Skin epidermis (tissue), 12 donors: ENCODE measurements at regions not wholly inside any gene's neighbourhood (a gene's known extent, or its start where the extent isn't known, plus 50 kb on each side); places are given as distances from the start of the nearest gene placed in this dataset.
"Not testable (repeated sequence)": the region's sequence is repeated elsewhere in the genome, so short reads cannot be mapped to it uniquely, and the experiment has no call there.

Experiments
- H3K27ac ChIP-seq, 21 experiments: fragments of 200-600 bp; sonication (generic) in 11 of 21; one replicate each; pipeline ENCODE4 v1.5.0; 2020; ENCODE audit warnings: mild to moderate bottlenecking in 3 of 21, inconsistent platforms in 2 of 21, moderate library complexity in 2 of 21
- H3K4me3 ChIP-seq, 7 experiments: fragments of 200-600 bp; sonication (generic) in 2 of 7; one replicate each; pipeline ENCODE4 v1.5.0; 2020; ENCODE audit warnings: inconsistent platforms in 2 of 7, mild to moderate bottlenecking in 2 of 7, moderate library complexity in 1 of 7

DNA sequence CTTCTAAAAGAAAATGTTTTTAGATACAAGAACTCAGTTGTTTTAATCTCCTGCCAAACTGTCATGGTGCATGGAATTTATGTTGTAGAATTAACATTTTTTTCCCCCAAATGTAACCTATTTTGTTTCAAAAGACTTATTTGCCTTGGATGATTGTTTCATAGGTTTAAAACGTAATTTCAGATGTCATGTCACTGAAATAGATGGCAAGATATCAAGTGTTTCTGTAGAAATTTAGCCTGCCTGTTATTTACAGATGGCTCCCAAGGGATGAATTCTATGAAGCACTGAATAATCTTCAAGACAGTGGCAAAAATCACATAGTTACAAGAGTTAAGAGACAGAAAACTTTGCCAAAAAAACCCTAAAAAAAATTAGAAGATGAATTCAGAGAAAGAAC is 1484.6 kb downstream of the OLFM4 start:
- H3K27ac ChIP-seq = no peak overlapping the region
- no peak overlapping the region for H3K4me3 ChIP-seq

DNA sequence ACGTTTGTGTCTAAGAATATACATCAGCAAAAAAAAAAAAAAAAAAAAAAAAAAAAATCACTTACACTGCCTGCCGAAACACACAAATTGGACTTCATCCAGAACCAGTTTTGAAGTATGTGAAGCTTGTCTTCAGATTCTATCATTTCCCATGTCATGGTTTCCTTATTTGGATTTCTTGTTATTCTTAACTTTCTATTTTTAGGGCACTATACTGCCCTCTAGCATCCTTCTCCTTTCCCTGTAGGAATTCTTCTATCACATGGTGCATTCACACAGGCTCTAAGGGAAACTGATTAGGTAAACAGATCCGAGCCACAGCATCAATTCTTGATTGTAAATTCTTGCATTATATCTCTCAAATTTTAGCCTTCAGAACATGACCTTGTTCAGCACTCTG is 1507.5 kb downstream of the OLFM4 start:
- no peak overlapping the region for H3K27ac ChIP-seq
- H3K4me3 ChIP-seq = no peak overlapping the region

DNA sequence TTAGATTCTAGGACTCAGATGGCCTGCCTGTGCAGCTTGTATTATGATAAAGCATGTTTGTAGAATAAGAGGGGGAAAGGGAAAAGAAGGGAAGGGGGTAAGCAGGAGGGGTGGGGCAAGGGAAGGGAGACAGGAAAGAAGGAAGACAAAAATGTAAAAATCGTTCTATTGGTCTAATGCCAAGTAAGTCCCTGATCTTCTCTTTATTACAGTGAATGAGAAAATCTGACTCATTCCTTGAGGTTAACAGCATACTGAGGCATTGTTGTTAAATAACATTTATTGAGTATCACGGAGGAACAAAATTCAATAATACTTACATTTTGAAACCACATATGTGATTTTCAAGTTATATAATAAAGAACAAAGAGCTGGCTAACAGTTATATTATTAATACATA is 1534.7 kb downstream of the OLFM4 start:
- Histone ChIP-seq H3K27ac (no peak overlapping the region), H3K4me3 (no peak overlapping the region)

DNA sequence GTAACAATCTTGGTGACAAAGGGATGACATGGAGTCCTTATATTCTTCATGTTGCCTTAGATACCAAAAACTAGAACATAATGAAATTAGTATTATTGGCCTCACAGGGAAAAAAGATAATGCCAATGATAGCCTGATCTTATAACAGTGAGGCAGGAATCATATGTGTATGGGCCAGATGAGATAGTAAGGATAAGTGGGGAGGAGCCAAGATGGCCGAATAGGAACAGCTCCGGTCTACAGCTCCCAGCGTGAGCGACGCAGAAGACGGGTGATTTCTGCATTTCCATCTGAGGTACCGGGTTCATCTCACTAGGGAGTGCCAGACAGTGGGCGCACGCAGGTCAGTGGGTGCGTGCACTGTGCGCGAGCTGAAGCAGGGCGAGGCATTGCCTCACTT is 1543.4 kb downstream of the OLFM4 start:
- H3K27ac ChIP-seq, H3K4me3 ChIP-seq: not testable (repeated sequence)

DNA sequence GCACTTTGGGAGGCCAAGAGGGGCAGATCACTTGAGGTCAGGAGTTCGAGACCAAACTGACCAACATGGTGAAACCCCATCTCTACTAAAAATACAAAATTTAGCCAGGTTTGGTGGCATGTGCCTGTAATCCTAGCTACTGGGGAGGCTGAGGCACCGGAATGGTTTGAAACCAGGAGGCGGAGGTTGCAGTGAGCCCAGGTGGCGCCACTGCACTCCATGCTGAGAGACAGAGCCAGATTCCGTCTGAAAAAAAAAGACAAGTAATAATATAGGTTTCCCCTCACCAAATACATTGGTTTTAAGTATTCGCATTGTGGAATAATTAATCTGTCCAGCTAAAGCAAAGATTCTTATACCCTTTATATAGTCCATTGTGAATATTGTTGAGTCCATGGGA is 1544.6 kb downstream of the OLFM4 start:
- Histone ChIP-seq H3K4me3 (no peak overlapping the region), H3K27ac (no peak overlapping the region)

DNA sequence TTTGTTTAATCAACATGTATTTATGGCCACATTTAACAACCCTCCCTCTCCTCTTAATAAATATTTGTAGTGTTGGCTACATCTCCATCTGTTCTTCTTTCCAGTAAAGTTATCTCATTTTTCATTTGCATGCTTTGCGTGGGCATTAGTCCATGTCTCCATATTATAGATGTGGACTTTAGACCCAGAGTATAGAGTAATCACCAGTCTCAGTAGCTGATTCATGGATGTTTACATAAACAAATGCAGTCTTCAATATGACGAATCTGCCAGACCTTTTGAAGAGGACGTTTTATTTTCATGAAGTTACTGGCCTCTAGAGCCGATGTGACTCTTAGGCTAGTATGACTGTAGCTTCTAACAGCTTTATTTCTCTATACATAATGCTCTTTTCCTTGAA is 1546.2 kb downstream of the OLFM4 start:
- H3K4me3 ChIP-seq = no peak overlapping the region
- H3K27ac ChIP-seq = no peak overlapping the region

DNA sequence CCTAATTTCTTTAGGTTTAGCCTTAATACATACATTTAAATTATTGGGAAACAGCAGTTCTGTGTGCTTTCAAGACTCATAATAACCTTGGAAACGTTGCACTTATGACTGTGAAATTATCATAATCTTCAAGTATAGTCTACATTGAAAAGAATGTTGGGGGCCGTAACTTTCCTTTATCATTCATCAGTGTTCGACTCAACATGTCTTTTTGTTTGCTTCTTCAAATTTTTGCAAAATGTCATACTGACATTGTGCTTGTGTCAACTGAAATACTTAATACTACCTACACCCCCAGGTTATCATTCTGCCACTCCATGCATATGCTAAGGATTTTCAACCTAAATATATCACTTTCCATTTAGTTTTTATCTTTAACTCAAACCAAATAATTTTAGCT is 1562.9 kb downstream of the OLFM4 start:
- no peak overlapping the region for H3K4me3 ChIP-seq
- no peak overlapping the region for H3K27ac ChIP-seq

DNA sequence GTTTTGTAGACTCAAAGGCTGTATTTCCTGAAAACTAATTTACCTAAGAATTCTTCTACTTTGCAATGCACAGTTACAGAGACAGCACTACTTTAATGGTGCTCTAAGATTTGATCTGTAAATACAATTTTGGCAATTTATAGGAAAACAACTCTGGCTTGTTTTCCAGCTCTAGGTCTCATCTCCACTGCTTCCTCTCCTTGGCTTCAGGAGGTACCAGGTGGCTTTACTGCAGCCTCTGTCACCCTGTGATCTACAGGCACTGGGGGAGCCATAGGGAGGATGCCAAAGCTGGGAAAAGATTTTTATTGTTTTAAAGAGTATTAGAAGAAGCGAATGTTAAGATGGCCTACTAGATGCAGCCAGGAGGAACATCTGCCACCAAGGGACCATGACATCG is 1563.6 kb downstream of the OLFM4 start:
- no peak overlapping the region for H3K27ac ChIP-seq
- H3K4me3 ChIP-seq = no peak overlapping the region

DNA sequence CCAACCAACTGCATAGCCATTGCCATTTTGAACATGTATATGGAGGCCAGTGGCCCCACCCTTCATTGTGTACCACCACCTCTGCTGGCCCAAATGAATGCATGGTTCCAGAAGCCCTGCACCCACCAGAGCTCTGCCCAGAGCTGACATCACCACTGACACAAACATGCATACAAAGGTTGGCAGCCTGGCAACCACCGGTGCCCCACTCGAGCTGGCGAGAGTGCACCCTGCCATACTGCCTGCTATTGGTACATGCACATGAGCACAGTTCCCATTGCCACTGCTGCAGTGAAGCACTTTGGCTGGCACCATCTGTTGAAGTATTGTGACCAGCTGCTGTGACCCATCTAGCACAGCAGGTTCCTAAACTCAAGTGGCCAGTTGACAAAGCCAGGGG is 1564.9 kb downstream of the OLFM4 start:
- H3K27ac ChIP-seq = no peak overlapping the region
- H3K4me3 ChIP-seq = no peak overlapping the region

DNA sequence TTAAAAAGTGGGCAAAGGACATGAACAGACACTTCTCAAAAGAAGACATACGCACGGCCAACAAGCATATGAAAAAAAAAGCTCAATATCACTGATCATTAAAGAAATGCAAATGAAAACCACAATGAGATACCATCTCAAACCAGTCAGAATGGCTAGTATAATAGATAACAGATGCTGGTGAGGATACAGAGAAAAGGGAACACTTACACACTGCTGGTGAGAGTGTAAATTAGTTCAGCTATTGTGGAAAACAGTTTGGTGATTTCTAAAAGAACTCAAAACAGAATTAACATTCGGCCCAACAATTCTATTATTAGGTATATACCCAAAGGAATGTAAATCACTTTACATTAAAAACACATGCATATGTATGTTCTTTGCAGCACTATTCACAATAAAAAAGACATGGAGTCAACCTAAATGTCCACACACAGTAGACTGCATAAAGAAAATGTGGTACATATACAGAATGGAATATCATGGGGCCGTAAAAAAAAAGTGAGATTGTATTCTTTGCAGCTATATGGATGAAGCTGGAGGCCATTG is 1569.0 kb downstream of the OLFM4 start:
- Histone ChIP-seq H3K27ac (no peak overlapping the region), H3K4me3 (no peak overlapping the region)

DNA sequence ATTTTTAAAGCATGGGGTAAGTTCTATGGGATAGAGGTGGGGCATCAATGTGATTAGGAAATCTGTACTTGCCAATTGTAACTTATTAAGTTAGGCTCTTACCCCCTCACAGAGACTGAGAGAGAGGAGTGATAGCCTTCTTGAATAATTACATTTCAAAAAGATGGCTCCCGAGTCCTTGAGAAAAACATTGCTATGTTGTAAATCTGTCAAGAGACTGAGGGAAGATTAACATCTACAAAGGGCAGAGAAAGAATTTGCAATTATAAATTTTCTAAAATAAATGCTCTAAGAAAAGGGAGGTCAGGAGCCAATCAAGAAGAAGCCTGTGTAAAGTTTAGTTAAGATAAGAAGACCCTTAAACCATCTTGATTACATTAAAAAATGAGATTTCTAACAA is 1570.8 kb downstream of the OLFM4 start:
- Histone ChIP-seq H3K27ac (no peak overlapping the region), H3K4me3 (no peak overlapping the region)

DNA sequence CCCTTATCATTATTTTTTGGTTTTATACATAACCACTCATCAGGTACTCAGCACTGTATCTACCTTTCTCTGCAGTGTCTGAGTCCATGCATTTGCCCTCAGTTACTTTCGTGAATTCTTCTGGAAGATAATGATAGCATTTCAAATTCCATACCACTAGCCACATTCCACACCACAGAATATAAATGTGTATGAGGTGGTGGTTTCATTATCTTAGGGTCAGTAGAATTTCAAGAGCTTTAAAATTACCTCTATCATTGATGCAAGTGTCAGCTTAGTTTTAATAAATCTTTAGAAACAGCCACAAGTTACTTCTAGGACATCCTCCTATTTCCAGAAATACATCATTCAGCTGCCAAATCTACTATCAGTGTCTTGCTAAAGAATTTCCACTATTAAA is 1578.3 kb downstream of the OLFM4 start:
- H3K27ac ChIP-seq = no peak overlapping the region
- H3K4me3 ChIP-seq = no peak overlapping the region

DNA sequence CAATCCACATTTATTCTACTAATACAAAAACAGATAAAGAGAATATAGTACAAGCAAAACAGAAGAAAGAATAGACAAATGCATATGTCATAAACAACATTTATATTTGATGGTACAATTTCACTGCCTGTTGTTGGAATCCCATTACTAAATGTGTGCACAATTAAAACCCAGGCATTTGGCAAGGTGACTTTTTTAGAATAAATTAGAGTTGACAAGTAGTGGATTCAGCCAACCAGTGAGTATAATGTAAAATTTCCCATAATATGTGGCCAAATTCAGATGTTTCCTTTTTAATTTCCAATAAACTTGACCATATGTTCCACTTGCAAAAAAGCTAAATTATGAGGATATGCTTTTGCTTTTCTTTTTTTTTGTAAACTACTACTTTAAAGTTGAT is 1578.8 kb downstream of the OLFM4 start:
- Histone ChIP-seq H3K27ac (no peak overlapping the region), H3K4me3 (no peak overlapping the region)

DNA sequence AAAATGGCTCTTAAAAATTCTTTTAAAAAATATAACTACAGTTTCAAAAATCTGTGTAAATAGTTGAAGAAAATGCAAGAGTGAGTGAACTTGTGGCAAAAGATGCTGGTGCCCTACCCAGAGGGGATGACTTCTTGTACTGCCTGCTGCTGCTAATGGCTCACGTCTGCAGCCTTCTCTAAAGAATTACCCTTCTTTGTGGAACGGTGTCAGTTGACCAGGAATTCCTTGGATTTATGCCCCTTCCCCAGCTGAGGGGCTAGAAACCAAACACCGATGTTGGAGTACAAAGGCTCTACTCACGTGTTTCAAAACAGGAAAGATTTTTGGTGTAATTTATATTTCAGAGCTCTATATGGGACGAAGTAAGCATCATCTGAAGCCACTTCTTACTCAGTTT is 1582.8 kb downstream of the OLFM4 start:
- Histone ChIP-seq H3K4me3 (no peak overlapping the region), H3K27ac (no peak overlapping the region)

DNA sequence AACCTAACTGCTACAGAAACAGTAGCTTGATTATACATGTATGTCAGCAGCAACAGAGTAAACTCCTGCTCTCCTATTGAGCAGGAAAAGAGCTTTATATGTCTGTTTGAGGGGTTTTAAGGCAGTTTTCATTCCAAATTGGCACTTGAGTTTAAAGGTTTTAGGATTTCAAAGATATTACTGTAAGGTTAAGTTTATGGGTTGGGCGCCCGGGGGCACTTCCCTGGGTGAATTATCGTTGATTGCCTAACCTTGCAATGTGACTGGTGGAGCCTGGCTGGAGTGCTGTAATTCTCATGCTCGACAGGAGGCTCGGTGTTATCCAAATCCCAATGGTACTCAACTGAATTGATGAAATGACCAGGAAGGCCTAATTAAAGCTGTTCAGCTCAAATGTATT is 1586.1 kb downstream of the OLFM4 start:
- Histone ChIP-seq H3K27ac (no peak overlapping the region), H3K4me3 (no peak overlapping the region)

DNA sequence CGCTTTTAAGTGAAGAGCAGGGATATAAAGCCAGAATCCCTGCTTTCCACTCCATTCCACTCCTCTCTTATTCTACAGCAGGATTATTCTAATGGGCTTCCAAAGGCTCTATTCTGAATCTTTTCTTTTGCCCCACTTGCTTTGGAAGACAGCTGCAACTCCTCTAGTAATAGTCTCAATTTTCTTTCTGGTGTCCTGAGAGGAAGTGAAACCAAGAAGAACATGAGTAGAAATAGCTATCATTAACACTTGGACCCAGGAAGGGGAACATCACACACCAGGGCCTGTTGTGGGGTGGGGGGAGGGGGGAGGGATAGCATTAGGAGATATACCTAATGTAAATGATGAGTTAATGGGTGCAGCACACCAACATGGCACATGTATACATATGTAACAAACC is 1597.9 kb downstream of the OLFM4 start:
- not testable (repeated sequence) for H3K27ac ChIP-seq, H3K4me3 ChIP-seq

DNA sequence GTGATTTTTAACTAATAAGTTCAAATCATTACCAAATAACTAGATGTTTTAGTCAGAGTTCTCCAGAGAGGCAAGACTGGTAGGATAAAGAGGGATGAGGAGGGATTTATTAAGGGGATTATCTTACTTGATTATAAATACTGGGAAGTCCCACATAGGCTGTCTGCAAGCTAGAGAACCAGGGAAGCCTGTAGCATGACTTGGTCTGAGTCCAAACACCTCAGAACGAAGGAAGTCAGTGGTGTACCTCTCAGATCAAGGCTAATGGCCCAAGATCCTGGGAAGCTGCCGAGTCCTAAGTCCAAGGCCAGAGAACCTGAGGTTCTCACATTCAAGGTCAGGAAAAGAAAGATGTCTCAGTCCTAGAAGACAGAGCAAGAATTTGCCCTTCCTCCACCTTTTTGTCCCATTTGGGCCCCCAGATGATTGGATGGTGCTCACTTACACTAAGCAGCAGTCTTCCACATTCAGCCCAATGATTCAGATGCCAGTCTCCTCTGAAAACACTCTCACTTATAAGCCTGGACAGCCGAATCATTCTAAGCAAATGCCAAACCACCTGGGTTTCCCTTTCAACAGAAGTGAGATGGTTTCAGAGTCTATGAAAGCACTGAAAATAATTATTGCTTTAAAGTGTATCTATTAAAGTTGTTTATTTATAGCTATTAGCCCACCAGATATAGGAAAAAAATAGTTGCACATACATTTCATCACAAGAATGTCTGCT is 1599.2 kb downstream of the OLFM4 start:
- H3K27ac ChIP-seq = no peak overlapping the region

DNA sequence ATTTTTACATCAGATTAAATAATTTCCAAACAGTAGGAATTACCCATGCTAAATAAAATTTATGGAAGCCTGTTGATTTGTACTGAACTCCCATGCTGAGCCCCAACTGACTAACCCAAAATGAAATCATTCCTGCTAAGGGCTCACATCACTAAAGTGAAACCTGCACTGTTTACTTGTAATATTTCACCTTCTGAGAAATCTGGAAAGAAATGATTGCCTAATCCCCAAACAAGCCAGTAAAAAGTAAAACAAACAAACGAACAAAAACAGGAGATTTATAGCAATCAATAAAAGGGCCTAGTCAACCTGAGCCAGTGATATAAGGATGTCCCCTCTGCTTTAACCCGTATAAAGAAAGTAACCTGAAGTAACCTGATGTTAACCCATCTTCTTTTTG is 1599.8 kb downstream of the OLFM4 start:
- Histone ChIP-seq H3K4me3 (no peak overlapping the region), H3K27ac (no peak overlapping the region)

More for the DNA sequence above, 1599.2 kb downstream of the OLFM4 start:
- H3K4me3 ChIP-seq = no peak overlapping the region

DNA sequence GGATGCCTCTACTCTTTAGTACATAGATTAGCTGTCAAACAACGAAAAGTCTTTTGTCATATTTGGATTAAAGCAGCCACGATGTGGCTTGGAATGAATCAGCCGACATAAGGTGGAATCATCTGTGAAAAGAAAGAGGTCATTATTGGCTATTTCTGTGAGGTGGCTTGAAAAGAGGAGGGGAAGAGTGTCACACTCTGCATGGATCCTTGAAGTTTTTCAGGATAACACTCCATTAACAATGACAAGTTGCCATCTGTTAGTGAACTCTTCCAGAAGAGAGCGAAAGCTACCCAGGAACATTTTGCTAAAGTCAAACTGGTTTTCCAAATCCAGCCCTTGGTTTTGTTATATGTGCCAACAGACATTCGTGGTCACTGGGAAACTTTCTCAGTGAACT is 1604.8 kb downstream of the OLFM4 start:
- Histone ChIP-seq H3K4me3 (no peak overlapping the region), H3K27ac (no peak overlapping the region)

DNA sequence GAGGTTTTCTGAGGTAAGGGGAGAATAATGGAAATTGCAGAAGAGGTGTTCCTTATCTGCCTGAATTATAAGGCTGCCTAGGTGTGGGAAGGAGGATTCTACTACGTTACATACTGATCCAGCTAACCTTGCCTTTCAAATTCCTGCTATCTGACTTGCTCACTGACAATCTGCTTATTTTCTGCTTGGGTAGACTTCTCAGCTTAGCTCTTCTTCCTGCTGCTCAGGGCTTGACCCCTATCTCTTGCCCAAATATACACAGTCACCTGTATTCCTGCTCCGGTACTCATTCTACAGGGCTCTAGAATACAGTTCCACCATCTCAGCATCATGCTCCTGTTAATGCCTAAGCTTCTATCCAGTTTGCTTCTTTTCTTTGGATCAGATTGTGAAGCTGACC is 1607.6 kb downstream of the OLFM4 start:
- Histone ChIP-seq H3K4me3 (no peak overlapping the region), H3K27ac (no peak overlapping the region)

DNA sequence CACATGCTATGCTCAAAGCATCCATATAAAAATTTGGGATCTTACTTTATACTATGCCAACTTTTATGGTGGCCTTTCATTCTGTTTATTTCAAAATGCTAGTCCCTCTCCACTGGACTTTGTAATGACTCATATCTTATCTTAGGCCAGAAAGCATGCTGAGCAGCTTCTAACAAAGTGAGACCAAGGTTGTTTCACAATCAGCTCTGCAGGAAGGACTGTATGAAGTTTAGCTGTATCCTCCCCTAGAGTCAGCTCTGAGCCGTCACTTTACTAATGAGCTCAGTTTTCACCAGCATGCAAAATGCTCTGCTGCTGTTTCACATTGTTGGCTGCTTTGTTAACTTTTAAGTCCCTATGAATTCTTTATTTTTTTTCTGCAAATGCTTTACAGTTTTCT is 1608.8 kb downstream of the OLFM4 start:
- H3K27ac ChIP-seq = no peak overlapping the region
- H3K4me3 ChIP-seq = no peak overlapping the region

DNA sequence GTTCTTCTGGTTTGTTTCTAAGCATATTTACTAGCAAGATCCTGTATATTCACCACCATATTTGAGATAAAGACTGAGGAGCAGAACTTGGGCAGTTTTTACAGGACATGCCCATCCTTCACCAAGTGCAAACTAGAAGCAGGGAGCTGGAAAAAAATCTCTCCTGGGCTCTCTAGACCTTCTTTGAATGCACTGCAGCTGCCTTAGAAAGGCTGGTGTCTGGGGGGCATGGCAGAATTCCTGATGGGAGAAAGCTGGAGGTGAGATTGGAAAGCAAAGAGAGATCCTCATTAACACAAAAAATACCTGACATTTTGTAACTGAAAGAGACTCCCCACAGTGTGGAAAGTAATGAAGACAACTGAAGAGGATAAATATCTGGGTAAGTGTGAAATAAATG is 1612.1 kb downstream of the OLFM4 start:
- Histone ChIP-seq H3K4me3 (no peak overlapping the region), H3K27ac (no peak overlapping the region)
